GM06990 (cell line): ENCODE measurements at regions not wholly inside any gene's neighbourhood (a gene's known extent, or its start where the extent isn't known, plus 50 kb on each side); places are given as distances from the start of the nearest gene placed in this dataset.

Source experiments
- DNase-seq: peaks from one replicate; pipeline ENCODE4 v3.0.0-alpha.2; 2011; ENCODE audit not compliant: insufficient read length; ENCODE audit errors: extremely low read depth
- H3K27me3 ChIP-seq: replicated peaks from 2 replicates; pipeline ENCODE4 v1.6.0; 2011; ENCODE audit warnings: low read length; ENCODE audit not compliant: control insufficient read depth, insufficient read depth
- H3K36me3 ChIP-seq: 2 replicates; pipeline ENCODE4 v1.5.1; 2011; ENCODE audit warnings: low read length; ENCODE audit not compliant: control insufficient read depth, insufficient read depth
- H3K4me3 ChIP-seq: replicated peaks from 2 replicates; pipeline ENCODE4 v1.5.1; 2011; ENCODE audit warnings: low read depth, mild to moderate bottlenecking, control low read depth, low read length
- TF ChIP-seq, protein P1 (sequence below): IDR thresholded peaks from 2 replicates; pipeline ENCODE4 v1.5.1; 2011; ENCODE audit warnings: low read length, control low read depth, mild to moderate bottlenecking, inconsistent platforms; ENCODE audit not compliant: insufficient read depth, poor library complexity, severe bottlenecking

DNA sequence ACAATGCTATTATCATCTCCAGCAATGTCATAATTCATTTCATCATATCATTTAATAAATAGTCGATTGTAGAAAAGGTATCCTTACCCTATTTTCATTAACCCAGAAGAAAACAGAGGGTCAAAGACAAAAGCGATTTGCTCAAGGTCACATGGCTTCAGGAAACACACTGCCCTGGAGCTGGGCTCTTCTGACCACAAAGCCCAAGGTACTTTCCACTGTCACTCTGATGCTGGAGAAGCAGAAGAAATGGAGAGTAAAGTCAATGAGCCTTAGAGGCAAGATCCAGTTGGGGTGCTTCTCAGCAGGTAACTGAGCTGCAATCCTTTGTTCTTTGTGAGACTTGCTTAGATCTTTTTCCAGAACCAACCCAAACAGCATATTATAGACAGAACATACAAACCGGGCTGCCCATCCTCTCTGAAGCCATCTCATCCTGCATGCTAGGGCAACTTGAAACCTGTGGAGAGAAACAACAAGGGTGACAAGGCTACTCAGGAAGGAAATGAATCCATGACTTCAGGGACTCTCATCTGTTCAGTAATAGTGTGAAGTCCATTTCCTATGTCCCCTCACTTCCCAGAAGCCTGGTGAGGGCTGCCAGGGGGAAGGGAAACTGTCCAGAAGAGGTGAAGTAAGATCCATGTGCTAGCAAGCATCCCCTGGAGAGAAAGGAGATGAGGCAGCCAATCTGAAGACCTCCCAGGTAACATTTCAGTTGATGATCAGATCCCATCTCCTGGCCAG lies 148.6 kb upstream of the SVIL start:
- TF ChIP-seq, protein P1, sequence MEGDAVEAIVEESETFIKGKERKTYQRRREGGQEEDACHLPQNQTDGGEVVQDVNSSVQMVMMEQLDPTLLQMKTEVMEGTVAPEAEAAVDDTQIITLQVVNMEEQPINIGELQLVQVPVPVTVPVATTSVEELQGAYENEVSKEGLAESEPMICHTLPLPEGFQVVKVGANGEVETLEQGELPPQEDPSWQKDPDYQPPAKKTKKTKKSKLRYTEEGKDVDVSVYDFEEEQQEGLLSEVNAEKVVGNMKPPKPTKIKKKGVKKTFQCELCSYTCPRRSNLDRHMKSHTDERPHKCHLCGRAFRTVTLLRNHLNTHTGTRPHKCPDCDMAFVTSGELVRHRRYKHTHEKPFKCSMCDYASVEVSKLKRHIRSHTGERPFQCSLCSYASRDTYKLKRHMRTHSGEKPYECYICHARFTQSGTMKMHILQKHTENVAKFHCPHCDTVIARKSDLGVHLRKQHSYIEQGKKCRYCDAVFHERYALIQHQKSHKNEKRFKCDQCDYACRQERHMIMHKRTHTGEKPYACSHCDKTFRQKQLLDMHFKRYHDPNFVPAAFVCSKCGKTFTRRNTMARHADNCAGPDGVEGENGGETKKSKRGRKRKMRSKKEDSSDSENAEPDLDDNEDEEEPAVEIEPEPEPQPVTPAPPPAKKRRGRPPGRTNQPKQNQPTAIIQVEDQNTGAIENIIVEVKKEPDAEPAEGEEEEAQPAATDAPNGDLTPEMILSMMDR = no peak
- Histone ChIP-seq H3K27me3 (no peaks in the 10 kb centered on the region), H3K4me3 (no peak overlapping the region), H3K36me3 (no peaks in the 10 kb centered on the region)
- no peak for DNase-seq

DNA sequence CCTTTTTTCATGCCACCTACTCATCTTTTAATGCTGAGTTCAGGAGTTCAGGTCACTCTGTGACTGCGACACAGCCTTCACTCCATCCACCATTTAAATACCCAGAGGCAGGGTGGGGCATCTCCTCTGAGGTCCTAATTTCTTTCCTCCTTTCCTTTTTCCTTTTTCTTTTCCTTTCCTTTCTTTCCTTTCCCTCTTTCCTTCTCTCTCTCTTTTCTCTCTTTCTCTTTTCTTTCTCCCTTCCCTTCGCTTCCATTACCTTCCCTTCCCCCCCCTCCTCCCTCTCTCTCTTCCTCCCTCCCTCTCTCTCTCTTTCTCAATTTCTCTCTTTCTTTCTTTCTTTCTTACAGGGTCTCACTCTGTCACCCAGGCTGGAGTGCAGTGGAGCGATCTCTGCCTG lies 145.9 kb upstream of the SVIL start:
- TF ChIP-seq, protein P1 = no peak
- H3K36me3 ChIP-seq = no peaks in the 10 kb centered on the region
- DNase-seq = no peak
- H3K27me3 ChIP-seq = no peaks in the 10 kb centered on the region
- H3K4me3 ChIP-seq = no peak overlapping the region

DNA sequence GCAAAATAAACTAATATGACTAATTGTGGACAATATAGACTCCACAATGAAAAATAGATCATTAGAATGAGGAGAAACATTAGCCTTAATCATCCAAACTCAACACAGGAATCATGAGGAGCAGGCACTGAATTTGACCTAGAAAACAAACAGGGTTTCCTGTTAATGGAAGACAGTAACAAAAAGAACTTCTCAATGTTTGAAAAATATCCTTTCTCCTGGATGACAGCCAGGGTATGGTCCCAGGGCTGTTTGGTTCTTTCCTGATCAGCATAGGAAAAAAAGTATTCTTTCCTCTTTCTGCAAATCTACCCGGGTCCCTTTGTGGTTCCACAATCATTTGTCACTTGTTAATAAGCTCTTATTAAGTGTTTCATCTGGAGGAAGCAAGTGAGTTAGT lies 145.3 kb upstream of the SVIL start:
- H3K4me3 ChIP-seq = no peak overlapping the region
- no peak for DNase-seq
- no peaks in the 10 kb centered on the region for H3K27me3 ChIP-seq
- H3K36me3 ChIP-seq = no peaks in the 10 kb centered on the region
- TF ChIP-seq, protein P1 = no peak

DNA sequence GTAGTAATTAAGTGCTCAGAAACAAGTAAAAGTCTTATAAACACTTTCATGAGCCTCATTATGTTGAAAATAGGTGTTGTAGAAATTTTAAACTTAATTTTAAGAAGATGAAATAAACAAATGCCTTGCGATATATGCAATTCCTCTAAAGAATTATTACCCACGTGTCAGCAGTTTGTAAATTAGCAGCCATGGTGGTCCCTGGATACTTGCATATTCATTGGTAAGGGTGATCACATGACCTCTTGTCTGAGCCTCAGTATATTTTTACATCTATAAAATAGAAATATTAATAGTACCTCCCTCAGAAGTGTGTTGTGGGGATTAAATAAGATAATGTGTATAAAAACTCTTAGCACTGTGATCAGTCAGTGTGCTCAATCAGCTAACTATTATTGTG lies 141.5 kb upstream of the SVIL start:
- H3K36me3 ChIP-seq = no peaks in the 10 kb centered on the region
- no peak overlapping the region for H3K4me3 ChIP-seq
- TF ChIP-seq, protein P1 = no peak
- DNase-seq = no peak
- no peaks in the 10 kb centered on the region for H3K27me3 ChIP-seq

DNA sequence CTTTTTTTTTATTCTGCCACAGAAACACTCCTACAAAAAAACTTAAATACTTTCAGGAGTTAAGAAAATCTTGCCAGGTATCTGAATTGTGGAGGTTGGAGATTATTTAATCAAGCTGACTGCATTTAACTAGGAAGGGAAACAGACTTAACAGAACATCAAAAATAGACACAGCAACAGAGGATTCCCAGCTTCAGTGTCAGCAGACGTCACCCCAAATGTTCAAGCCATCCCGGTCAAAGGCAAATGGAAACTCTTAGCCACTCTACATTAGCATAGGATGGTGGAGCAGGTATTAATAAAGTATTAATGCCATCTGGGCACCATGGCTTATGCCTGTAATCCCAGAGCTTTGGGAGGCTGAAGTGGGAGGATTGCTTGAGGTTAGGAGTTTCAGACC lies 139.7 kb upstream of the SVIL start:
- Histone ChIP-seq H3K27me3 (no peaks in the 10 kb centered on the region), H3K36me3 (no peaks in the 10 kb centered on the region), H3K4me3 (no peak overlapping the region)
- DNase-seq = no peak
- TF ChIP-seq, protein P1 = no peak

DNA sequence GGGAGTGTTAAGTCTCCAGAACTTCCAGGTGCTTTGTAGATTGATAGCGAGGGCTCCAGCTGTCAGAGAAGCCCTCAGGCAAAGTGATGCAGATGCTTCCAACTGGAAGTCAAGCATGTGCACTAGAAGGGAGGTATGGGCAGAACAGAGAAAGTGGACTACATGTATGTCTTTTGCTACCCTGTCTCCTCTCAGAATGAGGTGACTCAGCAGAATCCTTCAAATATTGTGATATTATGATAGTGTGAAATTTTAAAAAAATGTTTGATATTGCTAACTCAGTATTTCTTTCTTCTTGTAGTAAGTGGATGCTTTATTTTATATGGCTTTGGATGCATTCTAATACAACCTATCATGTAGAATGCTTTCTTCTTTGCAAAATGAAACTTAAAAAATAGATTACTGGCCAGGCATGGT lies 138.9 kb upstream of the SVIL start:
- DNase-seq = no peak
- TF ChIP-seq, protein P1 = no peak
- Histone ChIP-seq H3K4me3 (no peak overlapping the region), H3K36me3 (no peaks in the 10 kb centered on the region), H3K27me3 (no peaks in the 10 kb centered on the region)
